KMS-11 (cell line): ENCODE measurements at regions not wholly inside any gene's neighbourhood (a gene's known extent, or its start where the extent isn't known, plus 50 kb on each side); places are given as distances from the start of the nearest gene placed in this dataset.

Source experiments
- H2AFZ ChIP-seq: fragments of 200-600 bp; sonication (generic); 2 replicates; pipeline ENCODE4 v1.6.1; 2016; ENCODE audit warnings: antibody characterized with exemption, mixed run types, low read depth
- H3K27ac ChIP-seq: fragments of 200-600 bp; sonication (generic); 2 replicates; pipeline ENCODE4 v1.6.1; 2016; ENCODE audit warnings: mild to moderate bottlenecking, mixed run types
- H3K27me3 ChIP-seq: fragments of 200-600 bp; sonication (generic); 2 replicates; pipeline ENCODE4 v1.6.1; 2017; ENCODE audit warnings: mild to moderate bottlenecking, low read depth, mixed run types, moderate library complexity; ENCODE audit not compliant: insufficient read depth
- H3K36me3 ChIP-seq: fragments of 200-600 bp; sonication (generic); 2 replicates; pipeline ENCODE4 v1.6.1; 2017; ENCODE audit warnings: mild to moderate bottlenecking, mixed run types; ENCODE audit not compliant: insufficient read depth
- H3K4me1 ChIP-seq: fragments of 200-600 bp; sonication (generic); 2 replicates; pipeline ENCODE4 v1.6.1; 2016; ENCODE audit warnings: mild to moderate bottlenecking, low read depth, mixed run types; ENCODE audit not compliant: poor library complexity, severe bottlenecking
- H3K4me2 ChIP-seq: fragments of 200-600 bp; sonication (generic); 2 replicates; pipeline ENCODE4 v1.7.0; 2016; ENCODE audit warnings: mild to moderate bottlenecking, mixed run types
- H3K4me3 ChIP-seq: fragments of 200-600 bp; sonication (generic); IDR thresholded peaks from 2 replicates; pipeline ENCODE4 v1.6.1; 2017; ENCODE audit warnings: low read depth, low read length, mixed read lengths; ENCODE audit not compliant: insufficient read depth
- H3K79me2 ChIP-seq: fragments of 200-600 bp; sonication (generic); 2 replicates; pipeline ENCODE4 v1.6.1; 2016; ENCODE audit warnings: low read depth, mixed run types; ENCODE audit not compliant: insufficient read depth
- H3K9ac ChIP-seq: fragments of 200-600 bp; sonication (generic); 2 replicates; pipeline ENCODE4 v1.6.1; 2016; ENCODE audit warnings: mild to moderate bottlenecking, mixed run types
- H4K20me1 ChIP-seq: fragments of 200-600 bp; sonication (generic); 2 replicates; pipeline ENCODE4 v1.6.1; 2016; ENCODE audit warnings: mild to moderate bottlenecking, mixed run types; ENCODE audit not compliant: insufficient read depth
- CTCF ChIP-seq: fragments of 200-600 bp; sonication (generic); conservative IDR thresholded peaks from 2 replicates; pipeline ENCODE4 v1.6.1; 2017; ENCODE audit warnings: low read depth, mild to moderate bottlenecking, antibody characterized with exemption, low read length, moderate library complexity, mixed read lengths

DNA sequence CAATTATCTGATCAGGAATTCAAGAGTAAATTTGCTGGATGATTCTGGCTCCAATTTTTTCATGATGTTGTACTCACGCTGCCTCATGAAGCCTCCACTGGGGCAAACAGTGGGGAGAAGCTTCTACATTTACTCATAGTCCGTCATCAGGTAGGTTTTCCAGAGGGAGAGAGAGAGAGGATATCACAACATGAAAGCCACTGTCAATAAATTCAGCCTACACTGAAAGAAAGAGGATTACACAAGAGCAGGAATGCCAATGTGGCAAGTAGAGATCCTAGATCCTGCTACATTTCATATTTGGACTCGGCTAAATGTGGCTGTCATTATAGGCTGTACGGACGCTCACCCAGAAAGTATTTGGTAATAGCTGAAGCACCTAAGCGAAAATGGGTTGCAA, 819.9 kb downstream of the BRINP3 start:
- no peak overlapping the region for H3K4me3 ChIP-seq
- H2AFZ ChIP-seq = no peak overlapping the region
- no peak overlapping the region for H3K9ac ChIP-seq
- H3K4me1 ChIP-seq = no peaks in the 10 kb centered on the region
- no peaks in the 10 kb centered on the region for H4K20me1 ChIP-seq
- H3K4me2 ChIP-seq = no peak overlapping the region
- H3K27me3 ChIP-seq = no peaks in the 10 kb centered on the region
- H3K27ac ChIP-seq = no peak overlapping the region
- TF ChIP-seq CTCF = no peak
- no peaks in the 10 kb centered on the region for H3K79me2 ChIP-seq
- H3K36me3 ChIP-seq = no peaks in the 10 kb centered on the region

GRCh38 chr1:189658381-189658780, 819.3 kb downstream of the BRINP3 start:
- H4K20me1 ChIP-seq = no peaks in the 10 kb centered on the region
- no peak overlapping the region for H3K4me3 ChIP-seq
- no peaks in the 10 kb centered on the region for H3K4me1 ChIP-seq
- H3K27me3 ChIP-seq = no peaks in the 10 kb centered on the region
- H3K27ac ChIP-seq = no peak overlapping the region
- no peak overlapping the region for H3K9ac ChIP-seq
- no peak overlapping the region for H2AFZ ChIP-seq
- no peak for TF ChIP-seq CTCF
- H3K4me2 ChIP-seq = no peak overlapping the region
- no peaks in the 10 kb centered on the region for H3K36me3 ChIP-seq
- no peaks in the 10 kb centered on the region for H3K79me2 ChIP-seq

GRCh38 chr1:189659731-189660130, 817.9 kb downstream of the BRINP3 start:
- Histone ChIP-seq H3K79me2 (no peaks in the 10 kb centered on the region), H3K27me3 (no peaks in the 10 kb centered on the region)
- TF ChIP-seq CTCF = no peak

DNA sequence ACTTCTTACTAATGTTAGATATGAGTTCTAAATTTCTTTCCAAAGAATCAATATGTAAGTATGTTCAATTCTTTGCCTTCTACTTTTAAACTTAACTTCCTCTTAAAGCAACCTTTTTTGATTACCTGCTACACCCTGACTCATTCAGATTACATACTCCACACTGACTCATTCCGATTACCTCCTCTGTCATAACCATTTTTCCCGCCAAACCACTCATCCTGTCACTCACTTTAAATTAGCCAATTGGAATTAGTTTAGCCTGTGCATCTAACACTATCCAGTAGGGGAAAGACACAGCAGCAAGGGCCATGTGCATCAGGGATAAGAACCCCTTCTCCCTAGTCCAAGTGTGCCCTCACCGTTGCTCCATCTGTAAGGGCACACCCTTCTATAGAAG, 815.5 kb downstream of the BRINP3 start:
- no peak for TF ChIP-seq CTCF
- no peak overlapping the region for H3K4me3 ChIP-seq
- H3K9ac ChIP-seq = no peak overlapping the region
- H2AFZ ChIP-seq = no peak overlapping the region
- H3K27ac ChIP-seq = no peak overlapping the region
- no peaks in the 10 kb centered on the region for H3K4me1 ChIP-seq
- H3K27me3 ChIP-seq = no peaks in the 10 kb centered on the region
- H3K79me2 ChIP-seq = no peaks in the 10 kb centered on the region
- no peaks in the 10 kb centered on the region for H4K20me1 ChIP-seq
- no peak overlapping the region for H3K4me2 ChIP-seq
- no peaks in the 10 kb centered on the region for H3K36me3 ChIP-seq

More at GRCh38 chr1:189659731-189660130, 817.9 kb downstream of the BRINP3 start:
- Histone ChIP-seq H2AFZ (no peak overlapping the region), H3K36me3 (no peaks in the 10 kb centered on the region), H4K20me1 (no peaks in the 10 kb centered on the region), H3K4me2 (no peak overlapping the region), H3K9ac (no peak overlapping the region), H3K4me1 (no peaks in the 10 kb centered on the region), H3K27ac (no peak overlapping the region), H3K4me3 (no peak overlapping the region)

DNA sequence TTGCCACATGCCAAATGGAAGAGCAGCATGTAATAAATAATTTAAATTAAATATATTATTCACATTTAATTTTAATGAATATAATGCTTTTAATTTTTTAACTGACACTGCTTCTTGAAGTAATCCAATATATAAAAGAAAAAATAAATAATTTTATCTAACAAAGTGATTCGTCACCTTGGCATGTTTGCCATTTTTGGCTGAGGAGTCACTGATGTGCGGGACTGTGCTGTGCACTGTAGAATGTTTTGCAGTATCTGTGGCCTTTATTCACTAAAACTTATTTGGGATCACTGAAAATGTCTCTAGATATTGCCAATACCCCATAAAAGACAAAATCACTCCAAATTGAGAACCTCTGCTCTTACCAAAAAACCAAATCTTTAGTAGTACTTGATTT, 807.8 kb downstream of the BRINP3 start:
- H3K27me3 ChIP-seq = no peaks in the 10 kb centered on the region
- no peak for TF ChIP-seq CTCF
- H3K4me2 ChIP-seq = no peak overlapping the region
- H3K9ac ChIP-seq = no peak overlapping the region
- no peaks in the 10 kb centered on the region for H3K79me2 ChIP-seq
- H2AFZ ChIP-seq = no peak overlapping the region
- H3K4me1 ChIP-seq = no peaks in the 10 kb centered on the region
- H3K4me3 ChIP-seq = no peak overlapping the region
- no peaks in the 10 kb centered on the region for H3K36me3 ChIP-seq
- H3K27ac ChIP-seq = no peak overlapping the region
- H4K20me1 ChIP-seq = no peaks in the 10 kb centered on the region
